Nephron progenitor cell (in vitro differentiated cells): ENCODE measurements at regions not wholly inside any gene's neighbourhood (a gene's known extent, or its start where the extent isn't known, plus 50 kb on each side); places are given as distances from the start of the nearest gene placed in this dataset.

Experiments
- DNase-seq: peaks from one replicate; pipeline ENCODE4 v3.0.0; 2021
- H3K27ac Mint-ChIP-seq: 2 replicates; pipeline ENCODE4 v1.8.0; 2021; ENCODE audit warnings: mild to moderate bottlenecking, moderate library complexity, mixed read lengths
- H3K27me3 Mint-ChIP-seq: 2 replicates; pipeline ENCODE4 v1.8.0; 2021; ENCODE audit warnings: mild to moderate bottlenecking, low read depth, mixed read lengths; ENCODE audit not compliant: poor library complexity
- H3K36me3 Mint-ChIP-seq: 2 replicates; pipeline ENCODE4 v1.8.0; 2021; ENCODE audit warnings: low read depth, mixed read lengths
- H3K4me1 Mint-ChIP-seq: 2 replicates; pipeline ENCODE4 v1.8.0; 2021; ENCODE audit warnings: mixed read lengths
- H3K4me3 Mint-ChIP-seq: 2 replicates; pipeline ENCODE4 v1.8.0; 2021; ENCODE audit warnings: mild to moderate bottlenecking, moderate library complexity, mixed read lengths
- H3K9me3 Mint-ChIP-seq: 2 replicates; pipeline ENCODE4 v1.8.0; 2021; ENCODE audit warnings: mild to moderate bottlenecking, moderate library complexity, mixed read lengths
- TF ChIP-seq, protein P1 (sequence below): fragments of 200-600 bp; sonication (generic); IDR thresholded peaks from 2 replicates; pipeline ENCODE4 v1.5.0; 2021; ENCODE audit warnings: antibody characterized with exemption

- H3K27ac Mint-ChIP-seq = no peak overlapping the region
- peaks cover 6% of the 10 kb centered on the region for H3K4me1 Mint-ChIP-seq
- peaks cover 5% of the 10 kb centered on the region for H3K9me3 Mint-ChIP-seq
- TF ChIP-seq, protein P1, sequence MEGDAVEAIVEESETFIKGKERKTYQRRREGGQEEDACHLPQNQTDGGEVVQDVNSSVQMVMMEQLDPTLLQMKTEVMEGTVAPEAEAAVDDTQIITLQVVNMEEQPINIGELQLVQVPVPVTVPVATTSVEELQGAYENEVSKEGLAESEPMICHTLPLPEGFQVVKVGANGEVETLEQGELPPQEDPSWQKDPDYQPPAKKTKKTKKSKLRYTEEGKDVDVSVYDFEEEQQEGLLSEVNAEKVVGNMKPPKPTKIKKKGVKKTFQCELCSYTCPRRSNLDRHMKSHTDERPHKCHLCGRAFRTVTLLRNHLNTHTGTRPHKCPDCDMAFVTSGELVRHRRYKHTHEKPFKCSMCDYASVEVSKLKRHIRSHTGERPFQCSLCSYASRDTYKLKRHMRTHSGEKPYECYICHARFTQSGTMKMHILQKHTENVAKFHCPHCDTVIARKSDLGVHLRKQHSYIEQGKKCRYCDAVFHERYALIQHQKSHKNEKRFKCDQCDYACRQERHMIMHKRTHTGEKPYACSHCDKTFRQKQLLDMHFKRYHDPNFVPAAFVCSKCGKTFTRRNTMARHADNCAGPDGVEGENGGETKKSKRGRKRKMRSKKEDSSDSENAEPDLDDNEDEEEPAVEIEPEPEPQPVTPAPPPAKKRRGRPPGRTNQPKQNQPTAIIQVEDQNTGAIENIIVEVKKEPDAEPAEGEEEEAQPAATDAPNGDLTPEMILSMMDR = no peak
- peaks cover 3% of the 10 kb centered on the region for H3K27me3 Mint-ChIP-seq
- H3K36me3 Mint-ChIP-seq = no peaks in the 10 kb centered on the region
- H3K4me3 Mint-ChIP-seq = no peak overlapping the region
- no peak for DNase-seq
Measured at GRCh38 chr10:28970231-28970630, 292.9 kb downstream of the BAMBI start.

GRCh38 chr10:28971255-28971654 lies 293.9 kb downstream of the BAMBI start:
- Mint-ChIP-seq H3K9me3 (peaks cover 5% of the 10 kb centered on the region), H3K36me3 (no peaks in the 10 kb centered on the region), H3K27ac (no peak overlapping the region), H3K4me1 (peaks cover 11% of the 10 kb centered on the region), H3K4me3 (no peak overlapping the region), H3K27me3 (peaks cover 5% of the 10 kb centered on the region)
- no peak for DNase-seq
- TF ChIP-seq, protein P1 = no peak

- no peaks in the 10 kb centered on the region for H3K36me3 Mint-ChIP-seq
- H3K27me3 Mint-ChIP-seq = peaks cover 5% of the 10 kb centered on the region
- peaks cover 5% of the 10 kb centered on the region for H3K9me3 Mint-ChIP-seq
- TF ChIP-seq, protein P1 = no peak
- H3K4me3 Mint-ChIP-seq = no peak overlapping the region
- peaks cover 15% of the 10 kb centered on the region for H3K4me1 Mint-ChIP-seq
- no peak overlapping the region for H3K27ac Mint-ChIP-seq
- DNase-seq = no peak
Measured at GRCh38 chr10:28971764-28972163, 294.4 kb downstream of the BAMBI start.

DNA sequence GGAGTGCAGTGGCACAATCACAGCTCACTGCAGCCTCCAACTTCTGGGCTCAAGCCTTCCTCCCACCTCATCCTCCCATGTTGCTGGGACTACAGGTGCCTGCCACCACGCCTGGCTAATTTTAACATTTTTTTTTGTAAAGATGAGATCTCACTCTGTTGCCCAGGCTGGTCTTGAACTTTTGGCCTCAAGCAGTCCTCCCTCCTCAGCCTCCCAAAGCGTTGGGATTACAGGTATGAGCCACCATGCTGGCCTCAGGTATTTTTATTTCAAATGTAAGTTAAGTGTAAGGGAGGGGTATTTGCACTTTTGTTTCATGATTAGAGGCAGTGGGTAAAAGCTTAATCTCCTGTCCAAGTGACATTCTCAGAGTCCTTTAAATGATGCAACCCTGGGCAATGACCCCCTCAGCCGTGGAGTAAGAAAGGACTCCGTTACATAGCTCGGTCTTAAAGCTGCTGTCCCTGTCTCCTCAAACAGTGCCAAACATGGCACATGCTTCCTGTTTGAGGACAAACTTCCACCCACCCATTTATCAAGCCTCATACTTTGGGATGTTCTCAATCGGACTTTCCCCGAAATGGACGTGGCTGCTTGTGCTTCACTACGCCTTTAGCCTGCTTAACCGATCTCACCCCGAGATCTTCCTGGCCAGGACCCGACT lies 296.1 kb downstream of the BAMBI start:
- no peak overlapping the region for H3K27ac Mint-ChIP-seq
- peaks cover 5% of the 10 kb centered on the region for H3K27me3 Mint-ChIP-seq
- TF ChIP-seq, protein P1 = no peak
- peaks cover 15% of the 10 kb centered on the region for H3K4me1 Mint-ChIP-seq
- H3K4me3 Mint-ChIP-seq = no peak overlapping the region
- DNase-seq = no peak
- peaks cover 5% of the 10 kb centered on the region for H3K9me3 Mint-ChIP-seq
- no peaks in the 10 kb centered on the region for H3K36me3 Mint-ChIP-seq

DNA sequence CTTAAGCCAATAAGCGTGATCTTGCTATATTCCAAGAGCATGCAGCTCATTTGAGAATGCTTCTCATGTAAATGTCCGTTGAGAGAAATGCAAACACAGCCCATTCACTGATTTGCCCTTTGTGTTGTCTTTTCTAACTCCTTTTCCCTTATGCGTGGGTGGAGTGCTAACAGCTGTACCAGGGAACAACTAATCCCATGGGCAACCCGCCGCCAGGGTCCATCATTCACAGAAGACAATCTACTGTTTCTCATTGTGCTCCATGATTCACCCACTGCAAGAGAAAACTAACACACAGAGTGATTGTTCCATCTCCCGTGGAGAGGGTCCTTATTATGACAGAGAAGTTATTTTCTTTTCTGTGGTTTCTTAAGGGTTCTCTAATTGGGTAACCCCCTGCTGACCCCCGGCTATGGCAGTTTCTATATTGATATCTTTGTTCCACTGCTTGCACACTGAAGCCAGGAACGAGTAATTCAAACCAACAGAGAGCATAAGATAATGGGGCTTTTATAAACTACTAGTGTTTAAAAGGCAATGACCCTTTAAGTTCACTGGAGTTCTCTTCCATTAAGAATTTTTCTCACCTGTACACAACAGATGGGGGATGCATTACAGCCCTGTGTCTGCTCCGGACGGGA lies 298.7 kb downstream of the BAMBI start:
- H3K4me3 Mint-ChIP-seq = no peak overlapping the region
- H3K27ac Mint-ChIP-seq = peak overlapping the region; percentile 34
- peak; percentile 11 for DNase-seq
- TF ChIP-seq, protein P1 = no peak
- H3K27me3 Mint-ChIP-seq = peaks cover 9% of the 10 kb centered on the region
- no peaks in the 10 kb centered on the region for H3K36me3 Mint-ChIP-seq
- peaks cover 5% of the 10 kb centered on the region for H3K9me3 Mint-ChIP-seq
- H3K4me1 Mint-ChIP-seq = peaks cover 15% of the 10 kb centered on the region

- H3K27me3 Mint-ChIP-seq = peaks cover 9% of the 10 kb centered on the region
- TF ChIP-seq, protein P1 = no peak
- no peak for DNase-seq
- H3K4me3 Mint-ChIP-seq = no peak overlapping the region
- peaks cover 15% of the 10 kb centered on the region for H3K4me1 Mint-ChIP-seq
- no peak overlapping the region for H3K27ac Mint-ChIP-seq
- H3K9me3 Mint-ChIP-seq = peaks cover 5% of the 10 kb centered on the region
- no peaks in the 10 kb centered on the region for H3K36me3 Mint-ChIP-seq
Measured at GRCh38 chr10:28977518-28977917, 300.2 kb downstream of the BAMBI start.
